HL-60/S4 treated with phorbol 12-myristate 13-acetate at 8.2 ng/mL for 4 days and 3 days (cell line): ENCODE measurements at regions not wholly inside any gene's neighbourhood (a gene's known extent, or its start where the extent isn't known, plus 50 kb on each side); places are given as distances from the start of the nearest gene placed in this dataset.
"Not testable (repeated sequence)": the region's sequence is repeated elsewhere in the genome, so short reads cannot be mapped to it uniquely, and the experiment has no call there.

Experiments
- in situ Hi-C: fragments of 300-500 bp; cut with MboI; formaldehyde crosslinking; loops from 2 replicates; pipeline ENCODE4 v1.15.0; 2022; ENCODE audit warnings: low sequenced_read_pairs

DNA sequence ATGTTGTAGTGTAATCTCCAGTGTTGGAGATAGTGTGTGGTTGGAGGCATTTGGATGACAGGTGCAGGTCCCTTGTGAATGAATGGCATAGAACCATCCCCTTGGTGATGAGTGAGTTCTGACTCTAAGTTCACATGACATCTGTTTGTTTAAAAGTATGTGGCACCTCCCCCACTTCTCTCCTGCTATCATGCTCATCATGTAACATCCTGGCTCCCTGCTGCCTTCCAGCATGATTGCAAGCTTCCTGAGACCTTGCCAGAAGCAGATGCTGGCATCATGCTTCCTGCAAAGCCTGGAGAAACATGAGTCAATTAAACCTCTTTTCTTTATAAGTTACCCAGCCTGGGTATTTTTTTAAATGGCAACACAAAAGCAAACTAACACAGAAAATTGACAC lies 499.0 kb upstream of the SEMA3D start:
- in situ Hi-C loops = no loop called here

- in situ Hi-C loops = no loop called here
These were observed 496.2 kb upstream of the SEMA3D start for GRCh38 chr7:85682833-85683620.

- in situ Hi-C loops = no loop called here
These were observed 494.4 kb upstream of the SEMA3D start for GRCh38 chr7:85681241-85681640.

- in situ Hi-C loops = not testable (repeated sequence)
These were observed 488.2 kb upstream of the SEMA3D start for GRCh38 chr7:85675093-85675492.

DNA sequence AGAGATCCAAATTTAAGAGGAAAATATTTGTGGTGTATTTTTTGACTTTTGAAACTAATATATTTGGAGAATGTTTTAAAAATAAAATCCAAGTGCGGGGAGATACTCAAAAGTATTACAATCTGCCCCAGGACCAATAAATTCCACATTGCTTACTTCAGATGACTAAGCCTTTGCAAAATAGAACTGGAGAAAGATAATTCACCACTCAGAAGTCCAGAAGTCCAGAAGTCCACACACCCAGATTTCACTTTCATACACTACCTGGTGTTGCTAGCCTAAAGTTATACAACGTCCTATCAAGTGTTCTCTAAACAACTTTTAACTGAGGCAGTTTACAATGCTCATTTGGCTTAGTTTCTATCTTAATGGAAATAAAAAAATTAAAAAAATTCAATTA lies 487.0 kb upstream of the SEMA3D start:
- in situ Hi-C loops = no loop called here

- in situ Hi-C loops = no loop called here
These were observed 482.4 kb upstream of the SEMA3D start for GRCh38 chr7:85669225-85669624.

DNA sequence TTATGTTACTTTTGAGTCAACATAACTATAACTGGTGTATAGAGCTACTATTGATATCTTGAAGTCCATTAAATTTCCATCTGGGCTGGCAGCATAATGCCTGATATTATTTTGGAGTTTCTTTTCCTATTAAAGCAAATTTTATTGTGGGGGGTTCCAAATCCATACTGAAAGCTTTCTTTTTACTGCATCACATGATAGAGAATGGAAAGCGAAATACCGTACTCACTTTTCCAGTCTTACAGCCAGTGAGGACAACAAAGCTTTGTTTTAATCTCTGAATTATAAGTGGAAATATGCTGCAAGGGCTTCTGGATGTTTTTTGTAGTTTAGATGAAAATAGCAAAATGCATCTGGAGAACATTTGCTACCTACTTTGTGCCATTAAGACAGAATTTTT lies 477.5 kb upstream of the SEMA3D start:
- in situ Hi-C loops = no loop called here

GRCh38 chr7:85659364-85659763 lies 472.5 kb upstream of the SEMA3D start:
- in situ Hi-C loops = no loop called here

DNA sequence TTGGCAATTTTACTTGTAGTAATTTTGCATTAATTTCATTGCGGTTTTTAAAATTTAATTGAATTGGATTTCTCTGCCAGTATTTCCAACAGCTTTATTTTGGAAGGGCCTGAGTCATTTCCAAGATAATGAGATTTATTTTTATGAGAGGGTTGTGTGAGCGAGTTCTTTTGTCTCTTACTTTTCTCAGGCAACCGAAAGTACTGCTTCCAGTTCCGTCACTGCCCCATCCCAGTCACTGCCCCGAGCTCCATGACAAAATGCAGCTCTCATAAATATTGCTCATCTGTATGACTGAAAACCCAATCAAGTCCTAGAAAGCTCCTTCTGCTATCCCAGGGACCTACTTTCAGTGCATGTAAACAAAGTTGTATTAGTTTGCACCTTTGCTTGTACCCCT lies 468.4 kb upstream of the SEMA3D start:
- in situ Hi-C loops = no loop called here

DNA sequence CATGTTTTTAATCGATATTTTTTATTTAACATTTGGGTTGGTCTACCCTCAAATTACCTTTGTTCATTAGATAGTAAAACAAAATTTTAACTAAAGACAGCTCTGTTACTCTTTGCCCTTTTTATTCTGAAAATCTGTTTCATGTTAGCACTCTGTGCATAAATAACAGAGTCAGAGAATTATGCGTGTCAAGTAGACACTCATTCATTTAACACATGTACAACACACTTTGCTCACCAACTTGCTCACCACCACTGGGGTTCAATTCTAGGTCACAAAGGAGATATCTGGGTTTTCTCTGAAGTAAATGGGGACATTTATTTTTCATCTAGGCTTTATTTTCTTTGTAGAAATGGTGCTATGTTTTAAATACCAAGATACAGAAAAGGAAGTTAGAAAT lies 457.4 kb upstream of the SEMA3D start:
- in situ Hi-C loops = no loop called here

DNA sequence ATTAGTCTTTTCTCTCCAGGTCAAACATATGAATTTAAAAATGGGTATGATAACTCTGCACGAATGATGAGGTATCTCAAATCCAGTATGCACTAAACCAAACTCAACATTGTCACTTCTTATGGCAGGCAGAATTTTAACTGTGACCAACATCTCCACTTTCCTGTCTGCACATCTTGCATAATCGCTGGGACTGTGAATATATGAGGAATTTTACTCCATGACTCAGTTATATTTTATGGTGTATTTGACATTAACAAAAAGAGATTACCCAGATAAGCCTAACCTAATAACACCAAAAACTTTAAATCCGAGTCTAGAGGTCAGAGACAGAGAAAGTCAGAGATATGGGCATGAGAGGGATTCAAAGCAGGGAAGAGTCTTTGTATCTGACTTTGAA lies 454.5 kb upstream of the SEMA3D start:
- in situ Hi-C loops = no loop called here

DNA sequence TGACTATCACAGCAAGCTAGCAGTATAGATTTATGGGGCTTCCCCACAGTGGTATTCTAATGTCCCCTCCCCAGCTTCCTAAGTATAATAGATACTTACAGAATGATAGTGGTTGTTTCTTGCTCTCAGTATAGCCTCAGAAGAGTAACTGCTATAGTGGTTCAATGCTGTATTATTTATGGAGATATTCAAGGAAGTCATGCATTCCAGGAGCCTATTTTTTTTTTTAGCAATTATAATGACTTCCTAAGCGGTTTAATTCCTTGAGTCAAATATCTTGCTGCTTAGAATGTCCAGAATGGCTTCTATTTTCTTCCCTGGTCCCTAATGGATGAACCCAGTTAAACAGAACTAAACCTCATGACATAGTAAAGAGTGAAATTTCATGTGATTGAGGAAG lies 451.5 kb upstream of the SEMA3D start:
- in situ Hi-C loops = no loop called here

GRCh38 chr7:85634951-85635350 lies 448.1 kb upstream of the SEMA3D start:
- in situ Hi-C loops = no loop called here

GRCh38 chr7:85630904-85631600 lies 444.2 kb upstream of the SEMA3D start:
- in situ Hi-C loops = no loop called here

DNA sequence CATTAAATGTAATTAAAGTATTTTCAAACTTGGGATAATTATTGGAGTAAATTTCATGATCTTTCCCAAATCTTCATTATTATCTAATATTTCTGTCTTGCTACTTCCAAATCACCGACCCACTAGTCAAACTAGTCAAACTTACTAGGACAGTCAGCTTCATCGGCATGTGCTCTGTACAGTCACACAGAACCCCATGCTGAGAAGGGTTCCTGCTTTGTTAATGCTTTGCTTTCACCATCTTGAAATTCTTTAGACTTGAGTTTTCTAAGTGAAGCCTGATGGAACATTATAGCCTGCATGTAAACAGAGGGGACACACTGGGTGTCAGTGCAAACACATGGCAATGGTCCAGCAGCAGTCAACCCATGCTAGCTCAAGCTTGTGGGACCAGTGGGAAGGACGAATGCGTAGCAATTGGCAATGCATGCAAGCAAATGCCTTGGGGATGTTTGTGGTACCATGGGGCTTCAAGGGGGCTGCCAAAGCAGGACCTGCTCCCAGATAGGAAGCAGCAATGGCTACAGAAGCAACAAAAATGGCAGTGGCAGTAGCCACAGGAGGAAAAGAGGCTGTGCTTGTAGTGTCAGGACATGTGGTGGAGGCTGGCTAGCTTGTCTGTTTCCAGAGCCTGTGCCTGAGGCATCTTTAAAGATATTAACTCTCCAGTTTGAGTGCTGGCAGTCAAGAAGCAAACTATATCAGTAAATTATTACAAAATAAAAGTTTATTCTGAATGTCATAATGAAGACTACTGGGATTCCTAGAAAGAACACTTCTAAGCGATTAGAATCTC lies 441.1 kb upstream of the SEMA3D start:
- in situ Hi-C loops = no loop called here

GRCh38 chr7:85622059-85622458 lies 435.2 kb upstream of the SEMA3D start:
- in situ Hi-C loops = no loop called here

DNA sequence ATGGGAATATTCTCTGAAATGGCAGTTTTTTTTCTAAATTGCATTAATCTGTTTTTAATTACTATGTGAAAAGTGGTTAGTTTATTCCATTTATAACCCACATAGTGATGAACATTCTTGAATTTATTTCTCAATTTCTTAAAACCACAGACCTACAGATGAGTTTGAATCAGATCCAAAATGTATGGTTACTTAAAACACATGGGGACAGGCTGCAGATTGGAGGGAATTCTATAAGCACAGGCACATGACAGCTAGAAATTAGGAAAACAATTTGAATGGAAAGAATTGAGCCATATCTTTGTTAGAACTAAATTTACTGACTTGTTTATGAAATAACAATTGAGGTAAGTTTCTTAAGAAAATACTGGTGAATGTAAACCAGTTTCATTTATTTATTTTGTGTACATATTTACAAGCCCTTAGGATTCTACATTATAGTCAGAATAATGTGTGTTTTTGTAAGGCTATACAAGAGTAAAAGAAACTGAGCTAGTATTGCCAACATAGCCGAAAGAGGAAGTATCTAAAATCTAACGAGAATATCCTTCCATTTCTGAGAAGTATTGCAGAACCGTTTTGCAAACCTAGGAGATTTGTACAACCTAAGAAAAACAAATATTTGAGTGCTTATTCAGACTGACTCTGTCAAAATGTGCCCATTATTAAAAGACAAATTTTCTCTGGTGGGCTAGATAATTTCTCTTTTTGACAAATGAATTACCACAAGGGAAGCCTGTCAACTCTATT lies 434.3 kb upstream of the SEMA3D start:
- in situ Hi-C loops = no loop called here

GRCh38 chr7:85619236-85619635 lies 432.4 kb upstream of the SEMA3D start:
- in situ Hi-C loops = no loop called here

DNA sequence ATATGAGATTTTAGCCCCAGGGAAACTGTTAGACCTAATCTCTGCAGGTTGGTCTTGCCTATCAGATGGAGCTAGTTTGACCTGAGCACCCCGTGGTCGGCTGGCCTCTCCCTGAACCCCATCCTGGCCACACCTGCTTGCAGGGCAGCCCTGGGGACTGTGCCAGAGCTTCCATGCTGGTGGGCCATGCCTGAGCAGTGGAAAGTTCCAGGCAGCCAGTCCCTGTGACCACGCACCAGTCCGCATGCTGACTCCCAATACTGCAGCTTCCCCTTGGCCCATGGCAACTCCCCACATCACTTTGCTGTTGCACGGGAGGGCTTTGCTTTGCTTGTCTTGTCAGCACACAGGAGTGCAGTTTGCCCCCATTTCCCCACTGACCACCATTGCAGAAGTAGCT lies 427.8 kb upstream of the SEMA3D start:
- in situ Hi-C loops = no loop called here

DNA sequence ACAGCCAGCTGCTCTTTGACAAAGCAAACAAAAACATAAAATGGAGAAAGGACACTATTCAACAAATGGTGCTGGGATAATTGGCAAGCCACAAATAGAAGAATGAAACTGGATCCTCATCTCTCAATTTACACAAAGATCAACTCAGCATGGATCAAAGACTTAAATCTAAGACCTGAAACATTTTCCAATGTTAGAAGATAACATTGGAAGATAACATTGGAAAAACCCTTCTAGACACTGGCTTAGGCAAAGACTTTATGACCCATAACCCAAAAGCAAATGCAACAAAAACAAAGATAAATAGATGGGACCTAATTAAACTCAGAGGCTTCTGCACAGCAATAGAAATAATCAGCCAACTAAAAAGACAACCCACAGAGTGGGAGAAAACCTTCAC lies 425.7 kb upstream of the SEMA3D start:
- in situ Hi-C loops = no loop called here

- in situ Hi-C loops = no loop called here
These were observed 421.9 kb upstream of the SEMA3D start for GRCh38 chr7:85608804-85609203.
